Activated B cell treated with CpG ODN at 0.5 μM for 24 hours (primary cell): ENCODE measurements at regions not wholly inside any gene's neighbourhood (a gene's known extent, or its start where the extent isn't known, plus 50 kb on each side); places are given as distances from the start of the nearest gene placed in this dataset.

Experiments used
- ATAC-seq: fragments of 200-7000 bp; cut with Tn5 transposase; one replicate; pipeline ENCODE4 v1.10.0; 2021; ENCODE audit warnings: low read depth, mild to moderate bottlenecking, moderate library complexity
- CTCF ChIA-PET: fragments of 350-600 bp; sonication (Branson Sonifier 250); formaldehyde crosslinking; loops from one replicate; lab custom pipeline; 2021; ENCODE audit warnings: antibody characterized with exemption; lab: Charles Lee
- POLR2A ChIA-PET: fragments of 350-600 bp; sonication (Branson Sonifier 250); formaldehyde crosslinking; loops from one replicate; lab custom pipeline; 2021; ENCODE audit warnings: antibody characterized with exemption; lab: Charles Lee
- DNase-seq: peaks from one replicate; pipeline ENCODE4 v3.0.0; 2022
- H3K27ac Mint-ChIP-seq: one replicate; pipeline ENCODE4 v1.8.0; 2020; ENCODE audit warnings: mixed read lengths
- H3K27me3 Mint-ChIP-seq: one replicate; pipeline ENCODE4 v1.8.0; 2021; ENCODE audit warnings: mixed read lengths
- H3K36me3 Mint-ChIP-seq: one replicate; pipeline ENCODE4 v1.8.0; 2021; ENCODE audit warnings: low read depth, mixed read lengths
- H3K4me1 Mint-ChIP-seq: one replicate; pipeline ENCODE4 v1.8.0; 2021; ENCODE audit warnings: mixed read lengths
- H3K4me3 Mint-ChIP-seq: one replicate; pipeline ENCODE4 v1.8.0; 2020; ENCODE audit warnings: mild to moderate bottlenecking, mixed read lengths
- H3K9me3 Mint-ChIP-seq: one replicate; pipeline ENCODE4 v1.8.0; 2020; ENCODE audit warnings: mixed read lengths
- intact Hi-C: fragments of 100-400 bp; cut with micrococcal nuclease; formaldehyde crosslinking; loops from one replicate; pipeline ENCODE4 v1.15.1; 2024
- TF ChIP-seq, protein P1 (sequence below): fragments of 200-600 bp; IDR thresholded peaks from one replicate; pipeline ENCODE4 v1.8.0; 2022; ENCODE audit warnings: antibody characterized with exemption, mild to moderate bottlenecking

- H3K4me1 Mint-ChIP-seq = no peaks in the 10 kb centered on the region
- ATAC-seq (no peak), DNase-seq (no peak)
- H3K27ac Mint-ChIP-seq = no peak overlapping the region
- H3K36me3 Mint-ChIP-seq = no peaks in the 10 kb centered on the region
- H3K9me3 Mint-ChIP-seq = no peaks in the 10 kb centered on the region
- intact Hi-C loops = no loop called here
- TF ChIP-seq, protein P1, sequence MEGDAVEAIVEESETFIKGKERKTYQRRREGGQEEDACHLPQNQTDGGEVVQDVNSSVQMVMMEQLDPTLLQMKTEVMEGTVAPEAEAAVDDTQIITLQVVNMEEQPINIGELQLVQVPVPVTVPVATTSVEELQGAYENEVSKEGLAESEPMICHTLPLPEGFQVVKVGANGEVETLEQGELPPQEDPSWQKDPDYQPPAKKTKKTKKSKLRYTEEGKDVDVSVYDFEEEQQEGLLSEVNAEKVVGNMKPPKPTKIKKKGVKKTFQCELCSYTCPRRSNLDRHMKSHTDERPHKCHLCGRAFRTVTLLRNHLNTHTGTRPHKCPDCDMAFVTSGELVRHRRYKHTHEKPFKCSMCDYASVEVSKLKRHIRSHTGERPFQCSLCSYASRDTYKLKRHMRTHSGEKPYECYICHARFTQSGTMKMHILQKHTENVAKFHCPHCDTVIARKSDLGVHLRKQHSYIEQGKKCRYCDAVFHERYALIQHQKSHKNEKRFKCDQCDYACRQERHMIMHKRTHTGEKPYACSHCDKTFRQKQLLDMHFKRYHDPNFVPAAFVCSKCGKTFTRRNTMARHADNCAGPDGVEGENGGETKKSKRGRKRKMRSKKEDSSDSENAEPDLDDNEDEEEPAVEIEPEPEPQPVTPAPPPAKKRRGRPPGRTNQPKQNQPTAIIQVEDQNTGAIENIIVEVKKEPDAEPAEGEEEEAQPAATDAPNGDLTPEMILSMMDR = no peak
- H3K4me3 Mint-ChIP-seq = no peak overlapping the region
- H3K27me3 Mint-ChIP-seq = no peaks in the 10 kb centered on the region
- POLR2A ChIA-PET = no interaction called here
- CTCF ChIA-PET = no interaction called here
Observed at GRCh38 chr4:180169966-180170365, 2073.2 kb upstream of the TENM3 start.

DNA sequence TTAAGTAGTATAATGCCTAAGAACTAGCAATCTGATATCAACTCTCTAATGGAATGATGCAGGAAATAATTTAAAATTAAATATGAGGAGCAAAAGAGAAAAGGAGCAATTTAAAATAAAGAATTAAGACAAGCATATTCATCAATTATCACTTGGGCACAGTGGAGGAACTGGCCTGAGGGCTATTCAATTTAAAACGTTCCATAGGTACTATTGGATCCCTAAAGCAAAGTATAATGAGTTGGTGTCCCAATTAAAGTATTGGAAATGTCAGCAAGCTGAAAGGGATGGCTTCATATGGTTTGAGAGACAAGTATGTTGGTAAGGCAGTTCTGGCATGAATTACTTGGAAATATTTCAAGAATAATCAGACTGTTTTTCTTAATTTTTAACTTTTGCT lies 2064.1 kb upstream of the TENM3 start:
- no peak for ATAC-seq
- Mint-ChIP-seq H3K27ac (no peak overlapping the region), H3K36me3 (no peaks in the 10 kb centered on the region), H3K27me3 (no peaks in the 10 kb centered on the region), H3K4me1 (no peaks in the 10 kb centered on the region), H3K9me3 (no peaks in the 10 kb centered on the region), H3K4me3 (no peak overlapping the region)
- TF ChIP-seq, protein P1 = no peak
- intact Hi-C loops = no loop called here
- DNase-seq = no peak
- ChIA-PET POLR2A (no interaction called here), CTCF (no interaction called here)

GRCh38 chr4:180189666-180190065 lies 2053.5 kb upstream of the TENM3 start:
- Mint-ChIP-seq H3K27me3 (no peaks in the 10 kb centered on the region), H3K4me1 (no peaks in the 10 kb centered on the region), H3K27ac (no peak overlapping the region), H3K4me3 (no peak overlapping the region), H3K9me3 (peaks cover 2% of the 10 kb centered on the region), H3K36me3 (no peaks in the 10 kb centered on the region)
- ATAC-seq (no peak), DNase-seq (no peak)
- POLR2A ChIA-PET = no interaction called here
- TF ChIP-seq, protein P1 = no peak
- intact Hi-C loops = no loop called here
- CTCF ChIA-PET = no interaction called here

DNA sequence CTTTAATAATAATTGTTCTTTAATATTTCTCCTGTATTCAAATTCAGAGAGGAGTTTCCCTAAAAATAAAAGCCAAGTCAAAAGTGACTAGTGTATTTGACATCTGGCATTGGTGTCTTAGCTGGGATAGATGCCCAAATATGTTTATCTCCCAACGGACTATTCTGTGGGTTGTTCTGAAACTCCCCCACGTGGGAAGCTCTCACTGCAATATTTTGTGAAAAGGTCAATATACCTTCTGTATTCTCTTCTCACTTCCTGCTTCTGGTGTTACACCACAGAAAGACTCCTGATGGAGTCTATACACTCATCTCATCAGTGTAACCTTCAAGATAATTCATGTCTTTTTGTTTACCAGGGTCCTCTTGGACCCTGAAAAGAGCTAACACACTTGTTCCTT lies 2052.8 kb upstream of the TENM3 start:
- Mint-ChIP-seq H3K4me3 (no peak overlapping the region), H3K4me1 (no peaks in the 10 kb centered on the region), H3K36me3 (no peaks in the 10 kb centered on the region), H3K9me3 (peaks cover 2% of the 10 kb centered on the region), H3K27ac (no peak overlapping the region), H3K27me3 (no peaks in the 10 kb centered on the region)
- DNase-seq (no peak), ATAC-seq (no peak)
- POLR2A ChIA-PET = no interaction called here
- CTCF ChIA-PET = no interaction called here
- TF ChIP-seq, protein P1 = no peak
- intact Hi-C loops = no loop called here

GRCh38 chr4:180197471-180197870 lies 2045.7 kb upstream of the TENM3 start:
- POLR2A ChIA-PET = no interaction called here

More at GRCh38 chr4:180197471-180197870, 2045.7 kb upstream of the TENM3 start:
- DNase-seq (no peak), ATAC-seq (no peak)
- Mint-ChIP-seq H3K27me3 (no peaks in the 10 kb centered on the region), H3K36me3 (no peaks in the 10 kb centered on the region), H3K4me3 (no peak overlapping the region), H3K27ac (no peak overlapping the region), H3K4me1 (no peaks in the 10 kb centered on the region), H3K9me3 (no peaks in the 10 kb centered on the region)
- TF ChIP-seq, protein P1 = no peak
- intact Hi-C loops = no loop called here
- CTCF ChIA-PET = no interaction called here
